Stimulated activated CD4-positive, alpha-beta T cell treated with anti-CD3 and anti-CD28 coated beads, Interleukin-1b, Interleukin-23, amount 100 ng/mL, for 1 hour (primary cell): ENCODE measurements at regions not wholly inside any gene's neighbourhood (a gene's known extent, or its start where the extent isn't known, plus 50 kb on each side); places are given as distances from the start of the nearest gene placed in this dataset.

Source experiments
- DNase-seq, 2 donors: peaks; one replicate each; pipeline ENCODE4 v3.0.0-alpha.2; 2020; ENCODE audit warnings: low read depth in 2 of 2

DNA sequence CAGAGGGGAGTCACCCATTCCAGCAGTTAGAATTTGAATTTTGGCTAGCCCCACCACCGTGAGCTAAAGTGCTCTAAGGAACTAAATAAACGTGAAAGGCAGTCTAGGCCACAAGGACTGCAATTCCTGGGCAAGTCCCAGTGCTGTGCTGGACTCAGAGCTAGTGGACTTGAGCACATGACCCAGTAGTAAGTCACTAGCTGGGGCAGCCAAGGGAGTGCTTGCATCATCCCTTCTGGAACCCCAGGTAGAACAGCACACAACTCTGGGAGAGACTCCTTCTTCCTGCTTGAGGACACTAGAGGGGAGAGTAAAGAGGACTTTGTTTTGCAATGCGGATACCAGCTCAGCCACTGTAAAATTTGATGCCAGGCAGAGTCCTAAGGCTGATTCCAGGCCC is 672.2 kb downstream of the CPS1 start:
- DNase-seq: no peak

DNA sequence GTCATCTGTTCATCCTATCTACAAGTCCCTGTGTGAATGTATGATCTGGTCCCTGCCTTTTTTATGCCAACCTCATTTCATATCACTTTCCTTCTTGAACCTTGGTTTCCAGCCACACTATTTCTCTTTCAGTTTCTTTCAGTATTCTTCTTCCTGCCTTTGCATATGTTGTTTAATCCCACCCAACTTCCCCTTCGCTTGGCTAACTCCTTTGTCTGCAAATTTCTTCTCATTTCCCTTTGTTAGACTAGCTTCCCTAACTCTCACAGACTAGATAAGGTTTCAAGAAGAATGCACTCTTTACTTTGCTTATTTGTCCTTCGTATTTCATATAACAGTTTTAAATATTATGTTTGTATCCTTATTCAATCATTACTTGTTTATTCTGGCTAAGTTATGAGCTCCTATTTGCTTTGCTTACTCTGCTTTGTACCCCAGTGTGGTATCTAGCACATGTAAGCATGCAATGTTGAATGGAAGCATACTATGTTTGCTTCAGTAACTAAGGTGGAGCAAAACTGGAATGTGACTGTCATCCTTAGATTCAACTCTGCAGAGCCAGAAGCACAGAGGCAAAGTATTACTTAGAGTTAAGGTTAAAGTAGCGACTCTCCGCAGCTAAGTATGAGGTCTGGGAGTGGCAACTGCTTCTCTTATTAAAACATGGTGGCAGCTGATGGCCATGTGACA is 681.3 kb downstream of the CPS1 start:
- DNase-seq: no peak

DNA sequence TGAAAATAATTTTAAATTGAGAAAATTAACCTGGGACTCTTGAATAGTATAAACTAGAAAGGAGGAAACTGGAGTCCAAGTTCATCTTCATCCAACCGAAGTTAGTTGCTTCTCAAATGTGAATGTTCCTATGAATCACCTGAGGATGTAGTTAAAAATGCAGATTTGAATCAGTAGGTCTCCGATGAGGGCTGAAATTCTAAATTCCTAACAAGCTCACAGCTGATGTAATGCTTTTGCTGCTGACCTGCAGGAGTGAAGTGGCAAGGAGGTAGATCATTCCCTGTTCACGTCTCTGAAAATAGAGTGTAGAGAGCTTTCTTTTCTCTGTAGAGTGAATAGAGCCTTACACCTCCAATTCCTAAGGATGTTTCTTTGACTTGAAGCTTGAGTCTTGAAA is 685.5 kb downstream of the CPS1 start:
- no peak for DNase-seq

DNA sequence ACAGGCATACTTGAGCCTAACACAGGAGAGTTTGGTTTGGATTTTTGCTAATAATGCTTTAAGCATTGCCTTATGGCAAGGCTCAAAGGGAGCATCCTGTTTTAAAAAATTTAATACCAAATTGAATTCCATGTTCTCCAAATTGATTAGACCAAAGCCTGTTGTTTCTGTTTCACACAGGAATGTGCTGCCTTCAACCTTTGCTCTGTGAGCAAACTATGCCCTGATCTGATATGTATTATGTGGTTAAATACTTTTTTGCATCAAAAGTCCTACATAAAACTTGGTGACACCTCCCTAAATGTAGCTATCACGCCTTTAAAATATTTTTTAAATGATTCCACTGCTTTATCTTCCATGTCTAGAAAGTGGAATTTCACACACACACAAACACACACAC is 691.4 kb downstream of the CPS1 start:
- no peak for DNase-seq

DNA sequence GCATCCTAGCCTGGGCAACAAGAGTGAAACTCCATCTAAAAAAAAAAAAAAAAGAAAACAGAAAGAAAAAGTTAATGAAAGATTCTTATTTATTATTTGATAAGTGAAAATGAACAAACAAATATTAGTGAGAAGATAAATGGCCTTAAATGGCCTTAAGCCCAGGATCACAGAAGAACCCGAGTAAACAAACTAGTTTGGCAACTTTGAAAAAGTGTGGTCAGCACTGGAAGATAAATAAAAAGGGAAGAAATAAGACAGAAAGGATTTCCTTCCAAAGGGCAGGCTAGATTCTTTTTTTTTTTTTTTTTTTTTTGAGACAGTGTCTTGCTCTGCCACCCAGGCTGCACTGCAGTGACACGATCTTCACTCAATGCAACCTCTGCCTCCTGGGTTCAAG is 692.4 kb downstream of the CPS1 start:
- no peak for DNase-seq

DNA sequence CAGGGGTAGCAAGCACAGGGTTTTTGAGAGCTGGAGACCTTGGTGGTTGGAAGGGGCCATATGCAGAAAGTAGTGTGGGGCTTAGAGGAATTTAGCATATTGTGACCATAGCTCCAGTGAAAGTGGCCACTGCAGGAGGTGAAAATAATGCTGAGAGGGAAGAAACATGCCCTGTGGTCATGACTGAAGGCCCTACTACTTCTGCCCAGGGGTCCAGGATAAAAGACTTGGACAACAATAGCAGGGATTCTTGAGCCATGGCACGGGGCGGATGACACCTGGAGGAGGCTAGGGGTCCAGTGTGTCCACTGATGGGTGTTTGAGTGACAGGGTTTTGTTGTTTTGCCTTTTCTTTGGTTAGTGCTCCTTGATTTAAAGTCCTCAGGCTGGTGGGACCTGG is 694.6 kb downstream of the CPS1 start:
- no peak for DNase-seq

DNA sequence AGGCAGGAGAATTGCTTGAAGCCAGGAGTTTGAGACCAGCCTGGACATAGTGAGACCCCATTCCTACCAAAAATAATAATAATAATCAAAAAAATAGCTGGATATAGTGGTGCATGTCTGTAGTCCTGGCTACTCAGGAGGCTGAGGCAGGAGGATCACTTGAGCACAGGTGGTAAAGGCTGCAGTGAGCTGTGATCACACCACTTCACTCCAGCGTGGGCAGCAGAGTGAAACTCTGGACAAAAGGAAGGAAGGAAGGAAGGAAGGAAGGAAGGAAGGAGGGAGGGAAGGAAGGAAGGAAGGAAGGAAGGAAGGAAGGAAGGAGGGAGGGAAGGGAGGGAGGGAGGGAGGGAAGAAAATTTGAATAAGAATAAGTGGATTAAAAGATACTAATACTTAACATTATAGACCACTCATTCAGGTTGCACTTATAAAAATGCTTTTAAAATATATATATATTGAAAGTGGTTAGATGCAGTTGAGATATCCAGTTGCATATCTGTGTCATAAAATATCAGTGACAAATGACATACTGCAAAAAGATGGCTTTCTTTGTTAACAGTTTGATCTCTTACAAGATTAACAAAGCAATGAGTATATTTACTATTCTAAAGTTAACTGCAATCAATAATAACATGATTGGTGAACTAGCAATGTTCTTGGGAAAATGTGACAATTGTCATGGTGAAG is 702.4 kb downstream of the CPS1 start:
- no peak for DNase-seq

DNA sequence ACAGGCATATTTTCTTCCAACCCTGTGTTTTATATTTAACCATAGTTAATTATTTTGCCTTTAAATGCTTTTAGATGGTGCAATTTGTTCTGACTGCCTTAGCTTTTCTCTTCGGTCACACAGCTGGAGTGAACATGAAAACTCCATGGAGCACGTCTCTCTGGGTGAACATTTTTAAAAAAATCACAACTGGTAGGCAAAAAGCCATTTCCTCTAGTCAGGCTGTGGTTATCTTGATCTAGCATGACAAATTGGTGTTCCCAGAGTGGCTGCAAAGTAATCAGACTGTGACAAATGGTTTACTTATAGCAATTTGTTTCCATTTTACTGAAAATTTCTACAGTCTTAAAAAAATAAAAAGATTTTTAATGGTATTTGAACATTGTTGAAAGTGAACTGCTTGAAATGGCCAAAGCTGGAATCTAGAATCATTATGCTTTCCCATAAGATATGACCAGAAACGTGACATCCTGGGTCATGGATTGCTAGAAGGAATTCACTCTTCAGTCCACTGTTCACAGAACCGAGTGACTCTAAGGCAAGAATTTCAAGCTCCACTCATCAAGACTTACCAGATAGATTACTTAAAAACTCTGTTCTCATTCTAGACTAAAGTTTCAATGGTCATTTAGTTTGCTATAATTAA is 703.6 kb downstream of the CPS1 start:
- DNase-seq: no peak

DNA sequence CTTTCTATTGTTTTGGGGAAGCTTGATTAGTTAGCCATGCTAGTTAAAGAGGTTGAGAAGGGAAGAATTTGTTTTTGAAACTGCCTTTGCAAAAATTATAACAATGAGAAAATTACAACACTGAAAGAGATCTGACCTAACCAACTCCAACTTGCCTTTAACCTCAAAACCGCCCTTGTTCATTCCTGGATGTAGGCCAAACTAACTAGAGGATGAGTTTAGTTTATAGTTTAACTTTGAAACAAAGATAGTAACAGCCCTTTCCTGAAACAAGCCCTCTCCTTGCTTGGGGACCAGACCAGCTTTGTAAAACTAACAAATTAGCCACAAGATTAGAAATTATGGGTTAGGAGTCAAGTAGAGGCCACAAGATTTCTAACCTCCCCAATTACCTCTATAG is 713.9 kb downstream of the CPS1 start:
- DNase-seq: no peak

DNA sequence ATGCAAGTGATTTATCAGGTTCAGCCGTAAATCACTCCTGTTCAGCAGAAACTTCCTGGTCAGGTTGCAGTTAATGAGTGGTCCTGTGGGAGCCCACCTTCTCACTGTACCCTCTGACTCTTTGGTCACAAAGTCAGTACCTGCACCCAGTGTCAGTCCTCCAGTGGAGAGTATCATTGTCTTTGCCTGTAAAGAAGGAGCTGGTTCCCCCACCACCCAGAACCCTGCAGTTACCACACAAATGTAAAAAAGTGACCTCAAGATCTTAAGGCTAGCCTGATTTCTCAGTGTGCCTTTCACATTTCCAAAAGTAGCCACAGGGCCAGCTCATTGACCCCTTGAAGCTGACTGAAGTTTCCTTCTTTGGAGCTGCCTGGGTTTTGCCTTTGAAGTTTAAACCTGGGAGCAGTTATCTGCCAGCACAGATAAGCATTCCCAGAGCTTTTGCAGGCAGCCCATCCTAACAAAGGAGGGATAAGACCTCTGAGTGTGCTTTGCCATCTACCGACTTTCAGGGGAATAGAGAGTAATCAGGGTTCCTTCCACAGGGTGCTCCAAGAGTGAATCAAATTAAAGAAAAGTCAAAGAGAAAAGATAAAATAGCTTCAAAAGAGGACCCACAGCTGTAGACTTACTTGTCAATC is 725.2 kb downstream of the CPS1 start:
- no peak for DNase-seq

DNA sequence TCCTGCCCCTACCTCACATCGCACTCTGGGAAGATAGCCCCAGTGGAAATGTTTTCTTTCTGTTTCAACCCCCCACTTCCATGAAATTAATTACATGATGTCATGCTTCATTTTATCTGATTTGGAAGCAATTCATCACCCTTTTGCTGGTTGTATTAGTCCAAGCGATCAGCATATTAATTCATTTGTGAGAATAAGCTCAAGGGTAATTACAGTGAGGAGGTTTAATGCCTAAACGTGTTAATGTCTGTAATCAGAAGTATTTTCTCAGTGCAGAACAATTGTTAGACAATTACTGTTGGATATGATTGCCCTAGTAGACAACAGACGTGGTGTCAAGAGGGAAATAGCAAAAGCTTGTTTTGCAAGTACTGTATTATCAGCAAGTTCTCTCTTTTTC is 746.3 kb downstream of the CPS1 start:
- no peak for DNase-seq

DNA sequence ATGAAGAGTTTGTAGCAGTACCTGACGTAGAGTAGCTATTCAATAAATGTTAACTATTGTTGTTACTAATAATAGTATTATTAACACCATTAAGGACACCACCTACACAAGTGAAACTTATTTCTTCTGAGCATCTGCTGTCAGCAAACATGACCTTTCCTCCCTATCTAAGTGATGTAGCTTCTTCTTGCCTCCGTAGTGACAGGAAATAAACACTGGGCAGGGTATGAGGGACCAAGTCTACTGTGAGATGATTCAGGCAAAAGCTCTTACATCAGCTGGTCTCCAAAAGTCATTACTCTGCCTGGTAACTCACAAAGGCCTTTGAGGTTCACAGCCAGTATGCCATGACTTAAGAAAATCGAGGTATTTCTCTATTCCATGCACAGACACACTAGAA is 750.5 kb downstream of the CPS1 start:
- no peak for DNase-seq
